Endothelial cell of umbilical vein (primary cell): ENCODE measurements at regions not wholly inside any gene's neighbourhood (a gene's known extent, or its start where the extent isn't known, plus 50 kb on each side); places are given as distances from the start of the nearest gene placed in this dataset.

Source experiments
- BruUV-seq: library from RNA; stranded (reverse); fragments of 400-500 nt; replicated peaks from 2 replicates; lab custom pipeline; 2021; lab: Mats Ljungman, UMichigan
- CTCF ChIA-PET: fragments of 300-600, 350-600 bp; sonication (Branson Sonifier 250); formaldehyde crosslinking; loops from one replicate; lab custom pipeline; 2021; ENCODE audit warnings: antibody characterized with exemption, inconsistent platforms; lab: Charles Lee
- POLR2A ChIA-PET: fragments of 300-600, 350-600 bp; sonication (Branson Sonifier 250); formaldehyde crosslinking; loops from one replicate; lab custom pipeline; 2021; ENCODE audit warnings: antibody characterized with exemption, inconsistent platforms; lab: Charles Lee
- DNase-seq: peaks from one replicate; pipeline ENCODE4 v3.0.0-alpha.2; 2011; ENCODE audit warnings: low read depth, low spot score
- FAIRE-seq: peaks from 2 replicates; lab custom pipeline; 2011; peaks lifted over from hg19 to GRCh38; lab: Jason Lieb, UNC
- H2AFZ ChIP-seq: 2 replicates; pipeline ENCODE4 v1.6.0; 2012; ENCODE audit warnings: low read depth, low read length, control low read depth, inconsistent platforms
- H3K27ac ChIP-seq: 2 replicates; pipeline ENCODE4 v1.5.1; 2011; ENCODE audit warnings: low read depth, mild to moderate bottlenecking, control low read depth, low read length, moderate library complexity; ENCODE audit not compliant: insufficient read depth
- H3K27me3 ChIP-seq, 2 experiments: 2 replicates each; pipeline versions ENCODE4 v1.6.0 to v1.6.1; 2011; ENCODE audit warnings: low read length in 2 of 2, mixed read lengths in 1 of 2; ENCODE audit not compliant: control insufficient read depth in 2 of 2, insufficient read depth in 2 of 2
- H3K36me3 ChIP-seq, 2 experiments: 2 replicates in 1 of 2; 3 replicates in 1 of 2; pipeline ENCODE4 v1.5.1; 2011; ENCODE audit warnings: low read length in 2 of 2, mild to moderate bottlenecking in 1 of 2, moderate library complexity in 1 of 2; ENCODE audit not compliant: control insufficient read depth in 2 of 2, insufficient read depth in 2 of 2; ENCODE audit errors: extremely low read depth in 1 of 2
- H3K4me1 ChIP-seq: 3 replicates; pipeline ENCODE4 v1.5.1; 2011; ENCODE audit warnings: mild to moderate bottlenecking, low read length; ENCODE audit not compliant: control insufficient read depth, insufficient read depth; ENCODE audit errors: extremely low read depth
- H3K4me2 ChIP-seq: 2 replicates; pipeline ENCODE4 v1.6.1; 2011; ENCODE audit warnings: low read length, control low read depth, mixed read lengths; ENCODE audit not compliant: insufficient read depth
- H3K4me3 ChIP-seq, 3 experiments: fragments of 200-600 bp in 1 of 3; sonication (generic), shearing (Covaris generic) in 1 of 3; replicated peaks in 1 of 3; 2 replicates each; pipeline ENCODE4 v1.5.1; 2011 to 2016; ENCODE audit warnings: control low read depth in 3 of 3, low read length in 3 of 3, mild to moderate bottlenecking in 2 of 3, inconsistent platforms in 1 of 3, low read depth in 1 of 3, moderate library complexity in 1 of 3; ENCODE audit not compliant: insufficient read depth in 1 of 3
- H3K79me2 ChIP-seq: 2 replicates; pipeline ENCODE4 v1.6.0; 2012; ENCODE audit warnings: low read length, inconsistent platforms; ENCODE audit not compliant: control insufficient read depth, insufficient read depth
- H3K9ac ChIP-seq: replicated peaks from 2 replicates; pipeline ENCODE3; 2011; ENCODE audit warnings: low read length, control low read depth; ENCODE audit not compliant: insufficient read depth; ENCODE audit errors: extremely low read depth
- H3K9me1 ChIP-seq: replicated peaks from 3 replicates; pipeline ENCODE4 v1.6.0; 2011; ENCODE audit warnings: mild to moderate bottlenecking, low read length; ENCODE audit not compliant: control insufficient read depth, insufficient read depth; ENCODE audit errors: extremely low read depth
- H3K9me3 ChIP-seq: replicated peaks from 2 replicates; pipeline ENCODE4 v1.5.1; 2012; ENCODE audit warnings: low read length, inconsistent platforms; ENCODE audit not compliant: control insufficient read depth, insufficient read depth
- H4K20me1 ChIP-seq: replicated peaks from 2 replicates; pipeline ENCODE3; 2011; ENCODE audit warnings: mild to moderate bottlenecking, low read length; ENCODE audit not compliant: control insufficient read depth, insufficient read depth; ENCODE audit errors: extremely low read depth
- EZH2 ChIP-seq: IDR thresholded peaks from 2 replicates; pipeline ENCODE4 v1.6.1; 2012; ENCODE audit warnings: borderline replicate concordance, low read depth, mild to moderate bottlenecking, moderate library complexity, low read length, inconsistent platforms; ENCODE audit not compliant: severe bottlenecking
- FOS ChIP-seq: IDR thresholded peaks from 2 replicates; pipeline ENCODE4 v1.6.1; 2011; ENCODE audit warnings: mild to moderate bottlenecking, low read length, moderate library complexity, borderline replicate concordance; ENCODE audit not compliant: insufficient read depth
- GATA2 ChIP-seq: IDR thresholded peaks from 2 replicates; pipeline ENCODE4 v1.7.0; 2011; ENCODE audit warnings: low read depth, mild to moderate bottlenecking, moderate library complexity, mixed read lengths, low read length; ENCODE audit not compliant: insufficient read length, insufficient read depth
- JUN ChIP-seq: IDR thresholded peaks from 2 replicates; pipeline ENCODE4 v1.6.1; 2011; ENCODE audit warnings: borderline replicate concordance, low read depth; ENCODE audit not compliant: insufficient read length, insufficient read depth
- MYC ChIP-seq: IDR thresholded peaks from one replicate; pipeline ENCODE4 v1.6.1; 2011; ENCODE audit warnings: mild to moderate bottlenecking, low read depth, low read length
- POLR2A ChIP-seq: IDR thresholded peaks from 2 replicates; pipeline ENCODE4 v1.6.1; 2012; ENCODE audit warnings: low read depth, mild to moderate bottlenecking, control low read depth, low read length
- POLR2AphosphoS5 ChIP-seq: IDR thresholded peaks from 2 replicates; pipeline ENCODE4 v1.6.1; 2012; ENCODE audit warnings: low read depth, mild to moderate bottlenecking, control low read depth, low read length, moderate library complexity; ENCODE audit not compliant: insufficient read depth
- dilution Hi-C: fragments of 300-500 bp; cut with MboI; formaldehyde crosslinking; loops from one replicate; pipeline ENCODE4 v1.15.0; 2019; ENCODE audit warnings: low sequenced_read_pairs; ENCODE audit not compliant: extremely low pct_ligation_motif_present
- intact Hi-C: fragments of 100-400 bp; cut with micrococcal nuclease; formaldehyde crosslinking; loops from one replicate; pipeline ENCODE4 v1.10.0; 2022
- TF ChIP-seq, protein P1 (sequence below): IDR thresholded peaks from 2 replicates; pipeline ENCODE4 v1.6.1; 2011; ENCODE audit not compliant: insufficient read depth, insufficient read length
- TF ChIP-seq, protein P2 (sequence below), 2 donors: IDR thresholded peaks; 1 replicate in 1 of 2; 2 replicates in 1 of 2; pipeline ENCODE4 v1.5.1; 2011; ENCODE audit warnings: low read length in 2 of 2, mild to moderate bottlenecking in 2 of 2, moderate library complexity in 2 of 2, control low read depth in 1 of 2, inconsistent platforms in 1 of 2, low read depth in 1 of 2; ENCODE audit not compliant: insufficient read depth in 1 of 2; ENCODE audit errors: extremely low read depth in 1 of 2

DNA sequence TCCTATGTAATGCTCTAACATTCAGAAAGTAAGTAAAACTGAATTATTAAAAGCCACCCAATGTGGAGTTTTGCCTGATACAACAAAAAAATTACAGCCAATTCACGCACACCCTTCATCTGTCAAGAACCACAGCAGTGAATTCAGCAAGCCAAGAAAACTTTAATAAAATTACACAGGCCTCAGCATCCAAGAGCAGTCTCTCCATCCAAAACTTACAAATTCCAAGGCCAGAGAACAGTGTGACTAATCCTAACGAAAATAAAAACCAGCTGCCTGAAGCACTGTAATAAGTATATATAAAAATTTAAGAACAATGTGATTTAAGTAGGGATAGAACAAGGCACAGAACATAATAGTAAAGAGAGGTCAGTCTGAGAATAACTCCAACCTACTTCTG lies 54.2 kb downstream of the SIX6 start:
- Histone ChIP-seq H3K27ac (no peak overlapping the region), H4K20me1 (no peaks in the 10 kb centered on the region), H3K9ac (no peak overlapping the region), H3K36me3 (no peaks in the 10 kb centered on the region), H3K4me3 (no peak overlapping the region), H3K79me2 (no peaks in the 10 kb centered on the region), H2AFZ (no peak overlapping the region), H3K4me1 (no peaks in the 10 kb centered on the region), H3K27me3 (peaks cover 0 to 8% of the 10 kb centered on the region in 2 experiments), H3K9me3 (no peaks in the 10 kb centered on the region), H3K4me2 (no peak overlapping the region), H3K9me1 (no peaks in the 10 kb centered on the region)
- dilution Hi-C loops, result no loop called here
- POLR2A ChIA-PET, result interaction anchor here (0.6 kb wide), 1 partner anchor 472 kb away, joined by 5 read pairs; no protein-coding TSS in a partner anchor
- TF ChIP-seq, protein P1, sequence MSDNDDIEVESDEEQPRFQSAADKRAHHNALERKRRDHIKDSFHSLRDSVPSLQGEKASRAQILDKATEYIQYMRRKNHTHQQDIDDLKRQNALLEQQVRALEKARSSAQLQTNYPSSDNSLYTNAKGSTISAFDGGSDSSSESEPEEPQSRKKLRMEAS, result no peak
- TF ChIP-seq POLR2AphosphoS5 (no peak), EZH2 (no peak), GATA2 (no peak), MYC (no peak), FOS (no peak), POLR2A (no peak), JUN (no peak)
- TF ChIP-seq, protein P2, sequence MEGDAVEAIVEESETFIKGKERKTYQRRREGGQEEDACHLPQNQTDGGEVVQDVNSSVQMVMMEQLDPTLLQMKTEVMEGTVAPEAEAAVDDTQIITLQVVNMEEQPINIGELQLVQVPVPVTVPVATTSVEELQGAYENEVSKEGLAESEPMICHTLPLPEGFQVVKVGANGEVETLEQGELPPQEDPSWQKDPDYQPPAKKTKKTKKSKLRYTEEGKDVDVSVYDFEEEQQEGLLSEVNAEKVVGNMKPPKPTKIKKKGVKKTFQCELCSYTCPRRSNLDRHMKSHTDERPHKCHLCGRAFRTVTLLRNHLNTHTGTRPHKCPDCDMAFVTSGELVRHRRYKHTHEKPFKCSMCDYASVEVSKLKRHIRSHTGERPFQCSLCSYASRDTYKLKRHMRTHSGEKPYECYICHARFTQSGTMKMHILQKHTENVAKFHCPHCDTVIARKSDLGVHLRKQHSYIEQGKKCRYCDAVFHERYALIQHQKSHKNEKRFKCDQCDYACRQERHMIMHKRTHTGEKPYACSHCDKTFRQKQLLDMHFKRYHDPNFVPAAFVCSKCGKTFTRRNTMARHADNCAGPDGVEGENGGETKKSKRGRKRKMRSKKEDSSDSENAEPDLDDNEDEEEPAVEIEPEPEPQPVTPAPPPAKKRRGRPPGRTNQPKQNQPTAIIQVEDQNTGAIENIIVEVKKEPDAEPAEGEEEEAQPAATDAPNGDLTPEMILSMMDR (IDR thresholded peaks at IDR 0.05; ENCODE audit: extremely low read depth in 1 of 2, insufficient read depth in 1 of 2, low read depth in 1 of 2, low read length in 2 of 2), result no peak
- BruUV-seq, result no TSS peak
- CTCF ChIA-PET, result interaction anchor here (0.7 to 5.6 kb wide), 10 partner anchors 9 to 690 kb away, joined by 3 to 95 read pairs (median 11); no protein-coding TSS in a partner anchor
- intact Hi-C loops, result loop anchor here (5.0 kb wide), 2 partner anchors 596 to 689 kb away; no protein-coding TSS in a partner anchor
- DNase-seq (no peak), FAIRE-seq (no peak)
